ENCODE measurements at regions not wholly inside any gene's neighbourhood (a gene's known extent, or its start where the extent isn't known, plus 50 kb on each side); places are given as distances from the start of the nearest gene placed in this dataset.

DNA sequence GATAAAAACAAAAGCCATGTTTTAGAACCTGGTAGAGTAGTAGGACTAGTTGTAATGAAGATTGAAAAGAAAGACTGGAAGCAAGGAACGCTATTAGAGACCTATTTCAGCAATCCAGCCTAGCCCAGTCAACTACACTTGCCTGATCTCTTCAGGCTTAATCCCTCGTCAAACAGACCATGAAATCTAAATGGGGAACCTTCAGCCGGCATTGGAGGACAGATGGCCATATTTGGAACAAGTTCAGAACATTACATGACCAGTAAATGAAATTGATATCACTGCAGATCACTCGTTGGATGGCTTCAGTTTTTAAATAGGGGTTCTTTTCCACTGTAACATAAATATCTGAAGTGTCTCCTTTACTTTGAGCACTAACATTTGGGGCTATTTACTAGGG is 84.8 kb upstream of the WDR44 start:
- TF ChIP-seq ZNF274 (IDR thresholded peaks at IDR 0.05; ENCODE audit: low read depth, low read length) (no peak), YY1 (IDR thresholded peaks at IDR 0.05; ENCODE audit: insufficient read depth, insufficient read length) (no peak), SUZ12 (IDR thresholded peaks at IDR 0.05; ENCODE audit: extremely low read depth, insufficient read depth, insufficient read length) (no peak)
